DMS79 (cell line): ENCODE measurements at regions not wholly inside any gene's neighbourhood (a gene's known extent, or its start where the extent isn't known, plus 50 kb on each side); places are given as distances from the start of the nearest gene placed in this dataset.
"Not testable (repeated sequence)": the region's sequence is repeated elsewhere in the genome, so short reads cannot be mapped to it uniquely, and the experiment has no call there.

ENCODE experiments used
- DNase-seq: peaks from one replicate; lab custom pipeline; 2025; lab: John Stamatoyannopoulos, UW

DNA sequence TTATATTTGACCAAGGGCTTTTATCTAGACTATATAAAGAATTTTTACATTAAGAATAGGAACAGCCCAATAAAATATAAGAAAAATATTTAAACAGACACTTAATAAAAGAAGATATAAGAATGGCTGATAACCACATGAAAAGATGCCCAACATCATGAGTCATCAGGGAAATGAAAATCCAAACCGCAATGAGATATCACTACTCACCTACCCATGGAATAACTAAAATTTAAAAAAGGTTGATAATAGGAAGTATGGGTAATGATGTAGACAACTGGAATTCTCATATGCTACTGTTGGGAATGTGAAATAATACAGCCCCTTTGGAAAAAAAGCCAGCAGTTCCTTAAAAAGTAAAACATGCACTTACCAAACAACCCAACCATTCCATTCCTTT is 206.9 kb upstream of the PCSK5 start:
- DNase-seq = no peak

DNA sequence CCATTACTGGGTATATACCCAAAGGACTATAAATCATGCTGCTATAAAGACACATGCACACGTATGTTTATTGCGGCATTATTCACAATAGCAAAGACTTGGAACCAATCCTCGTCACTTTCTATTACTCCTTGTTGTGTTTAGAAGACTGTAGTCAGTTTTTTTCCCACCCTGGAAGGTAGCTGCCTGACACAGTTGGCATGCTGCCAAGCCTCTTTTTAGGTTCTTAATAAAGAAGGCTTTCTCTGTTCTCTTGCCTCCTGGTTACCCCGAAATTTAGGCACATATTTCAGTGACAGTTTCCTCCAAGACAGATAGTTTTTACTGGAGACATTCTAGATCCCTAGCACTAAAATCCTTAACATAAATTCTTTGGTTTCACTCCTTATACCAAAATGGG is 205.4 kb upstream of the PCSK5 start:
- no peak for DNase-seq

DNA sequence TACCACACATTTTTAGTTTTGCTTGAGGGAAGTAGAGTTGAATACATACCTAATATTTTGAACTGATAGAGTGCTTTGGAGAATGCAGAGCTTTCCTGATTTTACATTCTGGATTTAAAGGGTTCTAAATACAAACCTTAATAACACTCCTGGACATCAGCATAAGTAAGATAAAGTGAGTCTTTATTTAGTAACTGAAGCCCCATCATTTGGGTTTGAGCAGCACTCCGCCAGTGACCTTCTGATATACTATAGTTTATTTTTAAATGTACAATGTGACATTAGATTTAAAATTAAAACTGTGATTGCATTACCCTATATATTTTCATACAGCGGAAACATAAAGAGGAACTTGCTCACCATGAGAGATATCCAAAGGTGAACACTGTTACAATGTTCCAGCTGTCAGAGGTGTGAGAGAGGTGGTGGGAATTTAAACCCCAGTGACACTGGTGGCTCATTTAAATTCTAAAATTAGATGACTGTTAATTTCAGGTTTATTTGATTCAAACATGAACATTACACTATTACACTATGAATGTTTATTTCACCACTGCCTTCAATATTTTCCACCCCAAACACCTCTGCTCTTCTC is 203.0 kb upstream of the PCSK5 start:
- no peak for DNase-seq

GRCh38 chr9:75690551-75690950 is 199.9 kb upstream of the PCSK5 start:
- not testable (repeated sequence) for DNase-seq

GRCh38 chr9:75691408-75691807 is 199.1 kb upstream of the PCSK5 start:
- no peak for DNase-seq

- no peak for DNase-seq
Observed at GRCh38 chr9:75692309-75692708, 198.2 kb upstream of the PCSK5 start.

- DNase-seq = no peak
Observed at GRCh38 chr9:75695921-75696320, 194.6 kb upstream of the PCSK5 start.

DNA sequence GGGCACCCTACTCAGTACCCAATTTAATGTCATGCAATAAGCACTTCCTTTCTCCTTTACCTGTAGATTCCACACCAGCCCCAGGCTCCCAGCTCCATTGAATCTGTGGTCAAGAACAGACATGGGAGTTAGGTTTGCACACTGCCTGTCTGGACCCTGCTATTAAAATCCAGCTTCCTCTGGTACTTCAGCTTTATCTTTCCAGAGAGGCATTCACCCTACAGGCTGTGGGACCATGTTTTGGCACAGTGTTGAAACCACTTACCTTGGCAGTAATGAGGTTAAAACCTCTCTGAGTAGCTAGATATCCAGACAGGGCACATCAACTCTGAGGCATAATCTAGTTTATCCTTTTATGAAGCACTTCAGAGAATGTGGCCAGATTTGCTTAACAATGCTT is 191.5 kb upstream of the PCSK5 start:
- no peak for DNase-seq

DNA sequence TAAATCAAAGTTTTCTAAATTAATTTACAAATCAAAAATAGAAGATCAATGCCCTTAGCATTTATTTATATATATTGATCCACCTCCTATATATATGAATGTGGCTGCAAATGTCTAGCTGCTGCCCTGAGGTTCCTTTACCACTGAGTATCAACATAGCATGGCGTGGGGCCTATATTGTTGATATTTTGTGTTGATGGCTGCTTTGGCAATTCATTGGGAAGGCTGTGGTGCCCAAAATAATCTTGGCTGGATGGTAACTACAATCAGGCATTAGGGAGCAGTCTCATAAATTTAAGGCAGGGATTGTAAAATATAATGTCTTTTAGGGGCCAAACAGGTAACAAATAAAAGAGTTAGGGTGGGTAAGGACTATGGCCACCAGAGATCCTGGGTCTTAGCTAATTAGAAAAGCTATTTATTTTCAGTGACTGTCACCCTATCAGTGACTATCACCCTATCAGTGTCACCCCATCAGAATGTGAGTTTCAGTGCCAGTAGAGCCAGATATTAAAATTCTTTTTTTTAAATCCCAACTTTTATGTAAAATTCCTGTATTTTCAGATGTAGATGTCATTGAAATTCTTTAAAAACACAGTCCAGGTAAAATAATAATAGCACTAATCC is 190.7 kb upstream of the PCSK5 start:
- DNase-seq = no peak

DNA sequence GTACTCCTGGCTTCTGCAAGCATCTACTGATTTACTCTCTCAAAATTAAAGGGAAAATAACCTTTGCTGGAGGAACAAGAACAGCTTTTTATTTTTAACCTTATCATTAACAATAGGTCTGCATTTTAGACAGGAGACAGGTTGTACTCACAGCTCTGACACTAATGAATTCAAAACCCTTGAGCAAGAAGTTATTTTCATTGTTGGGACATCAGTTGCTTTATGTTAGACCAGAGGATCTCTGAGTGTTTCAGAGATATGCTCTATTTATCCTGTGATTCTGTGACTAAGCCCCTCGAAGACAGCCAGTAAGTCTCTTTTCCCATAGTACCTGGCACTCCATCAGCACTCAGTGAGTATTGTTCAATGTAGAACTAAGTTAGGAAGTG is 190.2 kb upstream of the PCSK5 start:
- no peak for DNase-seq

DNA sequence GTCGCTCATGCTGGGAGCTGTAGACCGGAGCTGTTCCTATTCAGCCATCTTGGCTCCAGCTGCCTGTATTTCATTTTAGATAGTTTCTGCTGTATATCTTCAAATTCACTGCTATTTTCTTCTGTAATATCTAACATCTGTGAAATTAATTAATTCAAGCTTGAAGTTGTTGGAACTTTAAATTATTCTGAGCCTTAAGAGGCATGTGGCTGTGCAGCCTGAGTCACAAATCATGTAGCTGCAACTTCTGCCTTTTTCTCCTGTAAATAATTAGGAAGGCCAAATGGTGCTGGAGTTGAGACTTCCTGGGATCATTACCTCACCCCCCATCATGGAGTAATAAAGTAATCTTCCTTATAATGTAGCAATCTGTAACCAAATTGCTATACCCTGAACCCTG is 183.3 kb upstream of the PCSK5 start:
- no peak for DNase-seq

DNA sequence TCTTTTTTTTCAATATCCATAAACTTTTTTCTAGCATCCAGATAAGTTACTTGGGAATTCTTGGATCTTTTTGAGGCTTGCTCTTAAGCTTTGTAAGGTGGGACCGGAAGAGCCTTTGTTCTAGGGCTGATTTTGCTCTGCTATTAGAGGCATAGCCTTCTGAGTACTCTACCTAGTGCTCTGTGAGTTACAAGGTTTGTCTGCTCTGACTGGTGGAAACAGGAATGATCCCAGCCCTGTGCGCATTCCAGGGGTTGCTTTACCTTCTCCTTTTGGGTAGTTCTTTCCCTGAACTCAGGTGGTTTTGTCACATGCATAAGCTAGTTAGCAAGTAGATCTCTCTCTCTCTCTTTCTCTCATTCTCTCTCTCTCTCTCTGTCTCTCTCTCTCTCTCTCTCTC is 180.8 kb upstream of the PCSK5 start:
- no peak for DNase-seq

DNA sequence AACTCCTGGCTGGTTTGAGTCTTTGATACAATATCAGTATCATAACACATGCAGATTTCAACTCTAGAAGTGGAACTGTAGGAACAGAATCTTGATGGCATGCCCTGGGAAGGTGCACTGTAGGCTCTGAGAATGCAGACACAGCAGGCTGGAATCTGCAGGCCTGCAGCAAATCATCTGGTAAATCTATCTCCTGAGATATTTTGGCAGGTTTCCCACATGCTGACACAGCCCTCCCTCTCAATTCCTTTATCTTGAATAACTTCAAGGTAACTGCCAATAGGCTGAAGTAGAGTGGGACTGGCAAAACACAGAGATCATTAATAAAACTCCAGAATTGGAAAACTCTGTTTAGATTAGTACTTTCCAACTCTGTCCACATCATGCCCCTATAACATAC is 177.8 kb upstream of the PCSK5 start:
- DNase-seq = no peak

DNA sequence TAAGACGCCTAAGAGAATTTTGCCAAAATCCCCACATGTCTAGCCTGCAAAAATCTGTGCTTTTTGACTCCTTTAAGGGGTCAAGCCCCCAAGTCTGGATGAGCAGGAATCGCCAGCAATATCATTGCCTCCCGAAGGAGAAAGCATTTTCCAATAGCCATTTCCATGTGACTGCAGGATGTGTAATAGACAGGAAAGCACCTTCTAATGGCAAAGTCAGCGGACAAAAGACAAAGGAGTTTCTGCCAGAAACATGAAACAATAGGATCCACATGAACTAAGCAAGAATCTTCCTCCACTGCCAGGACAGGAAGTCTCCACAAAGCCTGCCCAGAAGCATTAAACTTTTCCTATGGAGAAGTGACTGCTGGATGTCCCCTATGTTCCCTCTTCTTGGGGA is 177.1 kb upstream of the PCSK5 start:
- DNase-seq = no peak

- DNase-seq = no peak
Observed at GRCh38 chr9:75715360-75715759, 175.1 kb upstream of the PCSK5 start.

DNA sequence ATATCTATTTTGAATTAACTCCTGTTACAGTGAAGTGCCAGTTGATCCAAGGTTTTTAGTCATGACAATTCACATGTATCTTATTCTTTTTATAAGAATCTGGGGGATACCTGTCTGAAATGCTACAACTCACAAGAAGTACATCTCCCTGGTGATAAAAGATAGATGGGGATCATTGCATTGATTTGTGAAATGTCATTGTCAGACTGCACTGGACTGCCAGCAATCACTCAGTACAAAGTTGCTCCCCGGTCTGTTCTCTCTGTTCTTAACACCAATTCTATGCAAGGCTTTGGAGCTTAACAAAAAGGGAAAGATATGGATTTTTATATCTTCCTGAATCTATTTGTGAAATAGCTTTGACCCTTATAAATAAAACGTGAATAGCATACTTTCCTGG is 171.8 kb upstream of the PCSK5 start:
- DNase-seq = no peak

GRCh38 chr9:75728391-75728790 is 162.1 kb upstream of the PCSK5 start:
- DNase-seq = no peak

GRCh38 chr9:75734802-75735201 is 155.7 kb upstream of the PCSK5 start:
- no peak for DNase-seq

GRCh38 chr9:75739884-75740611 is 150.4 kb upstream of the PCSK5 start:
- DNase-seq = no peak

DNA sequence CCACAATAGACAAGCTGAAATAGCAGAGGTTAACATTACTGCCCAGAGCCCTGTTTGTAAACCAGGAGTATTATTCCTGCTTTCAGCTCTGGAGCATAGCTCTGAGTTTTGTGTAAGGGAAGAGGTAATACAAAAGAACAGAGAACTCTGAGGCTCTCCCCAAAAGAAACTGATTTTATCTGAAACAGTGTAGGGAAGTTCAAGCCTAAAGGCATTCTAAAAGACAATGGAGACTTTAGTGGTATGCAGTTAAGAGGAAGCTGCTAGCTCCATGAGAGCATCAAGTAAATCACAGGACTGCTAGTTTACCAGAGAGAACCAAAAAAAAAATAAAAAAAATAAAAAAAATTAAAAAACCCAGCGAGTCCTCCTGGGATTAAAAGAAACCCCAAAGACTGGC is 146.6 kb upstream of the PCSK5 start:
- no peak for DNase-seq

DNA sequence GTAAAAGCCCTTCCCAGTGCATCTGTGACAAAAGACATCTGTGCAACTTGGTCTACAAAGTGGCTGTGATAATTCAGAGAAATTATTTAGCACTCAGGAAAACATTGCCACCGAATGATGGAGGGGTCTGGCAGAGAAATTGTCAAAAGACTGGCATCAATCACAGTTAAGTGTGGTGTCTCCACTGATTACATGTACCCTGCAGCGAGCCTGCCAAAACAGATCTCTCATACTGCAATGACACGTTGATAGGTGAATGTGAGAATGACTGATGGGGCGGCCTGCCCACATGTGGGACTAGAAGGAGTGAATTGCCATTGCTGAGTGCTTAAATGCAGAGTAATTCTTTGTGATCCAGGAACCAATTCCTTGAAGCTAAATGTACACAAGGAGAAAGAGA is 136.4 kb upstream of the PCSK5 start:
- DNase-seq = no peak

DNA sequence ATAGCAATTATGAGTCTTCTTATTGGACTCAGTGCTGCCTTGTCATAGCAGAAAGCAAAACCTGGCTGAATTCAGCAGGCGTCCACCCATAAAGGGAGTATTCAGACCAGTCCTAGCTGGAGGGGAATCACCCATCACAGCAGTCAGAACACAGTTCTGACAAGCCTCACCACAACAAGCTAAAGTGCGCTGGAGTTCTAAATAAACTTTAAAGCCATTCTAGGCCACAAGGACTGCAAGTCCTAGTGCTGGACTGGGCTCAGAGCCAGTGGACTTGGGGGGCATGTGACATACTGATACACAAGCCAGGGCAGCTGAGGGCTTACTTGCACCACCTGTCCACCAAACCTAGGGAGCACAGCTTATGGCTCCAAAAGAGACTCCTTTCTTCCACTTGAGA is 115.3 kb upstream of the PCSK5 start:
- DNase-seq = no peak

DNA sequence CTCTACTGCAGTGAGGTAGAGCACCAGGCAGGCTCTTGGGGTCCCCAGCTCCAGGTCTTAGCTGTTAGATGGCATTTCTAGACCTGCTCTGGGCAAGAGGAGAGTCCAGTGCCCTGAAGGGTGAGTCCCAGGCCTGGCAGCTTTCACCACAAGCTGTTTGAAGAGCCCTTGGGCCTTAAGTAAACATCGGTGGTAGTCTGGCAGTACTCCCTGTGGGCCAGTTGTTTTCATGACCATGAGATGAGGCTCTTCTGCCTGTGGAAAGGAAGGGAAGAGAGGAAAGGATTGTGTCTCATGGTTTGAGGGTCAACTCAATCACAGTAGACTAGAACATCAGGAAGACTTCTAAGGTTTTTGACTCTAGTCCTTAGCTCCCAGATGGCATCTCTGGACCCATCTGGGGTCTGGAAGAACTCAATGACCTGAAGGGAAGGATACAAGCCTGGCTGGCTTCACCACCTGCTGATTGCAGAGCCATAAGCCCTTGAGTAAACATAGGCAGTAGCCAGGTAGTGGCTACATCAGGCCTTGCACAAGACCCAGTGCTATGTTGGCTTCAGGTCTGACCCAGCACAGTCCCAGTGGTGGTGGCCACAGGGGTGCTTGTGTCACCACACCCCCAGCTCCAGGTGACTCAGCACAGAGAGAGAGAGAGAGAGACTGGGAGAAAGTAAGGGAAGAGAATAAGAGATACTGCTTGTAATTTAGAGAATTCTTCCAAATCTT is 114.3 kb upstream of the PCSK5 start:
- no peak for DNase-seq
